IPS-NIHi11 (cell line): ENCODE measurements at regions not wholly inside any gene's neighbourhood (a gene's known extent, or its start where the extent isn't known, plus 50 kb on each side); places are given as distances from the start of the nearest gene placed in this dataset.

Experiments
- DNase-seq: peaks from one replicate; pipeline ENCODE4 v3.0.0; 2012; ENCODE audit warnings: mixed read lengths, low spot score

DNA sequence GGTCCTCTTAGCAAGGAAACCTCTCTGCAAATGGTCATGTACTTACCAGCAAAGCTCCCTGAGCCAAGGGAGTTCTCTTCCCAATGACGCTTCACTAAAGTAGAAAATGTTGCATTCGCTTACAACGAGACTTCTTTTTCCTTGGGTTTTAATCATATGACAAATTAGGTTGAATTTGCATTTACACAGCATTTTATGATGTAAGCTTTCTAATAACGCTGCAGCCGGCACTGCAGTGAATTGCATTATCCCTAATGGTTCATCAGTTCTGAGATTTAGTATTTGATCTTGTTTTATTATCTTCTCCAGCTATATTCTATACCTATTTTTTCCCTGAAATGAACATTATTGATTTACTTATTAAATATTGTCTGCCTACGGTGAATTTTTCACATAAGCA lies 339.3 kb upstream of the PFKP start:
- no peak for DNase-seq

DNA sequence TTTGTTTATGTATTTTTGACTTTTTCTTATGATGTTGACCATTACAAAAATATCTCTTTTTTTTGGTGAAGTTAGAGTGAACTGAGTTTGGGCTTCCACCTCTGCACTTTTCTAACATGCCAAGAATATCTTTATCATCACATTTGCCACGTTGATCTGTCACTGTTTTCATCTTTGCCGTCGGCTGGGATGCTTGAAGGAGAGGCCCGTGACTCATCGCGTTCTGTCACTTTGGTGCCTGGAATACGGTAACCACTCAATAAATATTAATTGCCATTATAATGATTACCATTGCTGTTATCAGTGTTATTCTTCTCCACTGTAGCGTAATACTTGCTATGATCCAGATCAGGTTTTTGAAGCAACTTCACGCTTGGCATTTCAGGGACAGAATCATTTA lies 350.8 kb upstream of the PFKP start:
- DNase-seq, result no peak

DNA sequence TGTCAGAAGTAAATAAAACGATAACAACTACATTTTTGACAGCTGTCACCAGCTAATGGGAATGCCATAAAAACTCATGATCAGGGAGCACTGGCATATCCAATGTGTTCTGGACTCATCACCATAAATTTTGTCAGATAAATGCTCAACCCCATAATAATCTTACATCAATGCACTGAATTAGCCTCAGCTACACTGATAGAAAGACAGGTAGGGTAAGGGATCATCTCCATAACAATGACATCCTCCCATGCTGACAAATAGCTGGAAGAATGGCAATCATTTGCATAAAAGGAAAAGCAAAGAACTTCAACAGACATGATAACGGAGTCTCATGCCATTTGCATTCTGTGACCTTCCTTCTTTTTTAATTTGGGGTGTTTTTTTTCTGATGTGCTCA lies 352.8 kb upstream of the PFKP start:
- peak; percentile 25 for DNase-seq

DNA sequence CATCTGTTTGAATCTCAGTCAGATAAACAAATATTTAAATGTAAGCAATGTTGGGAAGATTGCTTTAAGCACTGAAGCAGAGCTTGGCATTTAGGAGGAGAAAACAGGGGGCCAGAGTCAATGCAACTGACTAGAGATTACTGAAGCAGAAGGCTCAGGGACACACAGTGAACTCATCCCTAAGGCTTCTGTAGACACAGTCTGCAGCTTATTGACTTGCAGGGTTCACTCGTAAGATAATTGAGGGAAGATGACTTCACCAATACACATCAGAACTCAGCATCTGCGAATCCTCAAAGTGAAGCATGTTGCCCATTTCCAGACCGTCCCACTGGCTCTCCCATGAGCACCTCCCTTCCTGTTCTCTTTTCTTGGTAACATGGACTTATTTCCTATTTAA lies 363.4 kb upstream of the PFKP start:
- no peak for DNase-seq

DNA sequence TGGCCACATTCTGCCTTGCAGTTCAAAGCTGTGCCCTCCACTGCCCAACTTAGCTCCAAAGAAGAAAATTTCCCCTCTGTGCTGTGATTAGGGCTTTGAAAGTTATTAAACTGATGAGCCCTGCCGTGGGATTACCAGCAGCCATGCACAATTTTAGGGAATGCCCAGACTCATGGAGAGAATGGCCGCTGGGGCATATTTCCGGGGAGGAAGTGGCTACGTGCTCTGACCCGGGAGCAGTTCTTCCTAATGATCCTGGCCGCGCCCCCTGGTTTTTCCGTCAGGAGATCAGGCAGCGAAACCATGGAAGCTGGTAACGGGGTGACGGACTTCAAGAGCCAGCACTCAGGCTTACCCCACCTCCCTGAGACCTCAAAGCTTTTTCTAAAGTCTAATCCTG lies 365.5 kb upstream of the PFKP start:
- no peak for DNase-seq

DNA sequence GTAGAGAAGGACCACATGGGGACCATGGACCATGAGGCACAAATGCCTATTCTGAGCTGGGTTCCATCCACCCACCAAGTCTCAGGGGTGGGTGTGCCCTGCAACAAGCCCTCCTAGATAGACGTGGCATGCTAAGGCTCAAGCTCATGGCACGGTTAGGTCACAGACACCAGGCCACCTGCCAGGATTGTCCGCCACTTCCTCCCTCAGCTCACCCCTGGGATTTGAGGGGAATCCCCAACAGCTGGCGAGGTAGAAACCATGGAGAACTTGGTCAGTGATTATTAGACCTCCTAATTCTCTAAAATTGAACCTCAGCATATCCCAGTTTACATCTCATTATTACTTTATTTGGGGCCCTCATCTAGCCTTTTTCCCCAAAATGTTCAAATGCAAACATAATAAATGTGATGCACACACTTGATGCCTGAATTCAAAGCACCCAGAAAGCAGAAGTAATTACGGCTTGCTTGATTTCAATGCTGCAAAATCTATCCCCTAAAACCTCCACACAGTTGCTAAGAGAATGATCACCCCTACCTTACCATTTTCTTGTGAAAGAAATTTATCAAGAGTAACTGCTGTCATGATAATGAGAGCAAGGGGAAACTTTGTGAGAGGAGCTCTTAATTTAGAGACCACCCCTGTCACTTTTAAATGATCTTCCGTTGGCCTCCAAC lies 366.6 kb upstream of the PFKP start:
- no peak for DNase-seq

DNA sequence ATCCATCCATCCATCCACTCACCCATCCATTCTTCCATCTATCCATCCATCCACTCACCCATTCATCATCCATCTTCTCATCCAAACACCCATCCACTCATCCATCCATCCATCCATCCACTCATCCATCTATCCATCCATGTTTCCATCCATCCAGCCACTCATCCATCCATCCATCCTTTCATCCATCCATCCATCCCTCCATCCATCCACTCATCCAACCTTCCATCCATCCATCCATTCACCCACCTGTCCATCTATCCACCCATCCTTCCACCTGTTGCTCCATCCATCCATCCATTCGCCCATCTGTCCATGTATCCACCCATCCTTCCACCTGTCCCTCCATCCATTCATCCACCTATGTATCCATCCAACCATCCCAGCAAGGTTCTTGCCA lies 378.4 kb upstream of the PFKP start:
- no peak for DNase-seq

DNA sequence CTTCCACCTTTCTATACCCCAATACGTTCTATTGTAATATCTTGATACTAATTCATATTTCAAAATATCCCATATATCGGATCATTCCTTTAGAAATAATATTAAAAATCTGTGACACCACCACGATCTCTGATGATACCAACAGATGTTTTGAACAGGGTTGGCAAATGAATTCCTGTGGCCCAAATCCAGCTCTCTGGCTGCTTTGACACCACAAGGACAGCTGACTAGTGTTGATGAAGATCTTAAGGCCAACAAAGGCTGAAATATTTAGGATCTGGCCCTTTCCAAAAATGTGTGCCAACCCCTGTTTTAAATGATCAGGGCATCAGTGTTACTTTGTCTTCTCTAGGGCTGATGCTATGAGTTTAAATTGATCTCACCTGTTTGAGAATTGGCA lies 380.7 kb upstream of the PFKP start:
- no peak for DNase-seq

DNA sequence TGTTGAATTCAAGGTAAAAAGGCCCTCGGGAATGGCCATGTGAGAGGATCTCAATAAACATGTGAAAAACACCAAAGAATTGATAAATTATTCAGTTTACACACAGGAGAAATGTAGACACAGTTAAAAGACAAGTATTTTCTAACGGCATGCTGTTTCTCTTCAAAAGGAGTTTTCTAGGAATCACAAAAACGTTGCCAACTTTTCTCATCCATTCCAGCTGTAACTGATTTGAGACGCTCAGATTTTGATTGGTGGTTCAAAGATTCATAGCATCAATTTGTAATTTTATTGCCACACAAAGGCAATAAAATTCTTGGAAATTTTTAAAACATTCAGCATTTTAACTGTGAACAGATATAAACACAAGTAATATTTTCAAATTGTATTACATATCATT lies 384.9 kb upstream of the PFKP start:
- DNase-seq, result no peak

DNA sequence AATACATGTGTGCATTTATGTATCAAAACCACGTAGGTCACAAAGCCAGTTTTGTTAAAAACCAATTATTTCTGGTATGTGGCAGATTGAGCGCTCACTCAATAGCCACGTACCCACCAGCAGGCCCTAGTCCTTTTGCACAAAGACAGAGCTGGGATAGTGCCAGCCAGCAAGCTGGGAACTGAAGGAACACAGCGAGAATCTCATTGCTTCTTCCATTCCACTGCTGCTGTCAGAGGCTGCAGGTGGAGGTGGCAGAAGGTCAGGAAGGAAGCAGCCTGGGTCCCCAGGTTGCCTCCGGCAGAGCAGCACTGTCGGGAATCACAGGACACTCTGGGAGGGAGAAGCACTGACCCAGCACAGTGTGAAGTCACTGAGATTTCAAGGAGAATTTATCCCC lies 385.5 kb upstream of the PFKP start:
- no peak for DNase-seq

DNA sequence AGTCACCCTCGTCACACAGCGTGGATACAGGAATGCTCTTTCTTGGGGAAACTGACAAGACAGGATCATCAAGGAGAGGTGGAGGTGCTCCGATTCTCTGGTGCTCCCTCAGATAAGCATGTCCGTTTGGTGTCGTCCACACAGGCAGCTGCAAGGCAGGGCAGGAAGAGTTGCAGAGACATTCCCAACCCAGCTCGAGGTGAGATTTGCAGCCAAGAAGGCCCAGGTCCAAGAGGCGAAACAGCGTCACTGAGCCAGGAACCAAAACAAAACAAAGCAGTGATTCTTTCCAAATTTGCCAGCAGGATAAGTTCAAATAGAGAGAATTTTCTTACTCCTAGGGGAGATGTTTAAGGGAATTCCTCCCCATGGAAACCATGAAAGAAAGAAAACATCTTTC lies 386.5 kb upstream of the PFKP start:
- no peak for DNase-seq

DNA sequence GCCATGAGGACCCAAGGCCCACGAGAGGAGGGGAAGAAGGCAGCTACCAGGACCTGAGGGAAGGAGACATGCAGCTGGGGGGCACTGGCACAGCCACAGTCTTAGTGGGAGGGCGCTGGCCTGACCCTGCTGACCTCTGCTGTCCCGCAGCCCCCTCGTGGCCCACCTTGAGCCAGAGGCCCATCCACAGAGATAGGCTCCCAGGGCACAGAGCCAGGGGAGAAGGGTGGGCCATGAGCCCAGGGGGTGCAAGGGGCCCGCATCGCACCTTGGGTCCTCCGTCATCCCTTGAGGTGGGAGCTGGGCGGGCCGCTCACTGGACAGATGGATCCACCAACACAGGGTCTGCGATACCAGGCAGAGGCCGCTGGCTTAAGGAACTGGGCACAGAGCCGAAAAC lies 387.7 kb upstream of the PFKP start:
- DNase-seq, result no peak

DNA sequence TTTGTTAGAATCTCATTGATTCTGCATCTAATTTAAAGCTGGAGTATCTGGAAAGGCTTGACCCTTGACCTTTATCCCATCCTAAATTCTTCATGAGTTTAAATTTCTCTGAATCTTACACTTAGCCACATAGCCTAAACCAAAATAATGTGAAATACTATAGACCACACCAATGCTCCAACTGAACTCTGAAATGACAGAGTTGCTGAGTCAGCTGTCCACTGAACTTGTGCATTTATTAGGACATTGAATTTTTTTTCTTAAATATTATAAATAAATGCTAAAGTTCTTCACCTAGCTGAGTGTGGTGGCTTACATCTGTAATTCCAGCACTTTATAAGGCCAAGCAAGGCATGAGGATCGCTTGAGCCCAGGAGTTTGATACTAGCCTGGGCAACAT lies 390.9 kb upstream of the PFKP start:
- DNase-seq, result no peak

DNA sequence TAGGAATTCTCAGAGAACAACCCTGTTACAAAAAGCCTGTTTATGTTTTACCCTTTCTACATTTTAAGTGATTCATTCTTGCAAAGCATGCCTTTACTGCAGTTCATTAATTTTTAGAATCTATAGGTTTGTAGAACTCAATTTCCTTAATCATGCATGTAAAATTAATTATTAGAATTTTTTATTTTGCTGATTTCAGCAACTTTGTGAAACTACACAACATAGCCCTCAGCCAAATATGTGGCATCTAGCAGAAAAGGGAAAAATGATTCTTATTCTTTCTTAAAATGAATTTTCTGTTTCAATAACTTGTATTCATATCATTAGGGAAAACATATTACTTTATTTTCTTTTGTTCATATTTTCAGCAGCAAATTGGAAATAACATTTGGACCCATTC lies 392.9 kb upstream of the PFKP start:
- no peak for DNase-seq

DNA sequence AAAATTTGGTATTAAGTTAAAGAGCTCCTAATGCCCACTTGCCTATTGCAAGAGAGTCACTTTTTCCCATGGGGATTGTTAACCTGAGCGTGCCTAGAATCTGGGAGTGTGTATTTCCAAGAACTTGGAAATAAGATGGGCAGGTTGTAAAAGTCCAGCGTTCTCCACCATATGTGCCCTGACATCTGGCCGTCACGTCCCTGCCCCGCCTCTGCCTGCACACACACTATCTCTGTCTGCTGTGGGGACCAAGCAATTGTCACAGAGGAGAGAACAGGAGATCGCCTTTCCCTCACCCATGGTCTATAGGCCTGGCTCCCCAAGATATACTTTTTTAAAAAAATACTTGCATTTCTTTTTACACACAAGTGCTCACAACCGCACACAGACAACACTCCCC lies 396.5 kb upstream of the PFKP start:
- DNase-seq, result no peak

DNA sequence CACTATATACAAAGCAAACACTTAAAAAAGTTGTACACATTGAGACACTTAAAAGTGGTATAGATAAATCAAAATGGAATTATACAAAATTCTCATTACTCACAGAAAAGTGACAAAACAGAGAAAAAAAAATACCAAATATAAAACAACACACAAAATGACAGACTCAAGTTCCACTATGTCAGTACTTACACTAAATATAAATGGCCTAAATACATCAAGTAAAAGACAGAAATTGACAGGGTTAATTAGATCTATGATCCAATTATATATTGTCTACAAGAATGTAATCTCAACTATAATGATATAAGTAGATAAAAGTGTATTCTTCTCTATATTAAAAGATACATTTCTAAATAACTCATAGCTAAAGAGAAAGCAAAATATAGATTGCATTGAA lies 401.6 kb upstream of the PFKP start:
- no peak for DNase-seq

DNA sequence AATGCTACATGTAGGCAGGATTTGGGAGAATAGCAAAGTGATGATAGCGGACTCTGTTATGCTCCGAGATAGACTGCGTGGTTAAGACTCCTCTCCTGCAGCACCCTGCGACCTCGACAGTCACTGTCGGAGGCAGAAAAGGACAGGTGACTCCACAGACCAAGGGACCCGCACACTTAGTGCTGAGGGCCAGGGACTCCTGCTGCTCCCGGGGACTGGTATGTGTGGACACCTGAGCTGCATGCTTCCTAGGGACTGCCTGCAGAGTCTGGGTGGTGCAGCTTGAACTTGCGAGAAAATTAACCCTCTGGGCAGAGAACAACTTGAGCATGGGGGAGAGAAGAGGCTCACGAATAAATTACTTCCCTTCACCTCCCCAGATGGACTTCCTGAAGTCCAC lies 407.1 kb upstream of the PFKP start:
- DNase-seq, result no peak

DNA sequence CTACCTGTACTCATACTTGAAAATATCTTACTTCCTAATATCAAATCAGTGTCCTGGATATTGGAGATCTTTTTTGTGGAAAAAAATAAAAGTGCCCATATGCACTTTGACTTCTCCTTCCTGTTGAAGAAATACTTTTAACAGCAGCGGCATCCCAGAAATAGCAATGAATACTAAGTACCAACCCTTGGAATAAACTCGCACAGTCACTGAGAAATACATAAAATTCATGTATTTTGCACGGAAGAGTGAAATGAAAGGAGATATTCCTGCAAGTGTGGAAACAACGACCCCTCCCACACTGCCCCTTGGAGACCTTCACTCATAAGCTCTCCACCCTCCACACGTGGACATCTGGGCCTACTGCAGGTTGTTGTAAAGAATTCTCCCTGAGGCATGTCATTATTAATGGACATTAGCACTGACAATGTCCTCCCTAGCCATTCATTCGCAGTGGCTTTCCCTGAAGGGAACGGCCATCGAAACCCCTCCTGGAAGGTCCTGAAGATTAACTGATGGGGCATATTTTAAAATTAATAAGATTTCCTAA lies 407.6 kb upstream of the PFKP start:
- DNase-seq, result no peak

DNA sequence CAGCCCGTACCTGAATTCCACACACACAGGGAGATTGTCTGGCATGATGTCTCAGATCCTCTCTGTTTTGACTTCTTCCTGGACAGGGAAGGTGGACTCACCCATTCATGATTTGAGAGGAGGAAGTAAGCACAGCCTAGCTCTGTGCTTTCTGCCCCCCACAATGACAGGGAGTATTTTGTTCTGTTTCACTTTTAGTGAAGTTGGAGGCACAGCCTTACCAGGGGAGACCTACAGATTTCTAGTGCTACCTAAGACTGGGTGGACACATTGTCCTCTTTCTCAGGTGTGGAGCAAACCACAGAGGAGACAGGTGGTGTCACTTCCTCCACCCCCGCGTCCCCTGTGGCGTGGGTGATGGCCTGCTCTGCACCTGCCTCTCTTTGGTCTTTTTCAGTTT lies 408.6 kb upstream of the PFKP start:
- no peak for DNase-seq

DNA sequence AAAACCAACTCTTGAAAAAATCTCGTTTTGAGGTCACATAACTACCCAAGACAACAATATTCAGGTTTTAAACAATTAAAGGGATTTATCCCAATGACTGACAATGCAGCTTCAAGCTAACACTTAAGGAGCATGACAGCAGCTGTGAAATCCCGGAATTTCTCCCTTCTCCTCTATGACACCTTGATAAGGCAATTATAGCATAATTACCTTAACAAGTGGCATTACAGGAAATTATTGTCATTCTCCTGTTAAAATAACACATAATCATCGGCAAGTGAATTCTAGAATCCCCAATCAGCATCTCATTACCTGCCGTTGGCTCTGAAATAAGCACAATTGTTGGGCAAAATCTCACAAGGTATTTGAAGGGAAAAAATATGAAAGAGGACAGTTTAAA lies 417.0 kb upstream of the PFKP start:
- no peak for DNase-seq

DNA sequence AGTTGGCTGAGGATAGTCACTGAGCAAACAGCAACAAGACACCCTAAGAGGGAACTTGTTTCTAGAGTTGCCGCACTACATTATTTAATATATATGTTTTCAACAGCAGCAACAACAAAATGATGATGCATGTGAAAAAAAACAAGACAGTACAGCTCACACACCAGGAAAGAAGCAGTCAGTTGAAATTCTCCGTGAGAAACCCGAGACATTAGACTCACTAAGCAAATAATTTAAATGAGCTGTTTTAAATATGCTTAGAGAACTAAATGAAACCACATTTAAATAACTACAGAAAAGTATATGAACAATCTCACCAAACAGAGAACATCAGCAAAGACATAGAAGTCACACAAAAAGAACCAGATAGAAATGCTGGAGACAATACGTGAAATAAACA lies 426.3 kb upstream of the PFKP start:
- no peak for DNase-seq

DNA sequence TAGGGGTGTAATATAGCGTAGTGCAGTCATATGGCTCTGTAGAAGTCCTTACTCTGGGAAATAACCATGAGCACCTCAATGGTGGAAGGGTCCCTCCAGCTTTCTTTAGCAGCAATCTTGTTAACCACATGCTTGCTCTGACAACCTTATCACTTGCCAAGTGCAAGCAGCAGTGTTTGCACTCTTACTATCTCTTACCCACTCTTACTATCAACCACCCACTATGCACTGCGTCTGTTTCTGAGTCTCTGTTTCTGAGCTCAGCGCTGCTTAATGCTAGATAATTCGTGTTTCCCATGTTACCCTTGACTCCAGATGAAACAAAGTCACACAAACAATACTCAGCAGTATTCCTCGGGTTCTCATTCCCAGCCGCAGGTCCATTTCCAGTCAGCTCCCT lies 433.7 kb upstream of the PFKP start:
- no peak for DNase-seq

DNA sequence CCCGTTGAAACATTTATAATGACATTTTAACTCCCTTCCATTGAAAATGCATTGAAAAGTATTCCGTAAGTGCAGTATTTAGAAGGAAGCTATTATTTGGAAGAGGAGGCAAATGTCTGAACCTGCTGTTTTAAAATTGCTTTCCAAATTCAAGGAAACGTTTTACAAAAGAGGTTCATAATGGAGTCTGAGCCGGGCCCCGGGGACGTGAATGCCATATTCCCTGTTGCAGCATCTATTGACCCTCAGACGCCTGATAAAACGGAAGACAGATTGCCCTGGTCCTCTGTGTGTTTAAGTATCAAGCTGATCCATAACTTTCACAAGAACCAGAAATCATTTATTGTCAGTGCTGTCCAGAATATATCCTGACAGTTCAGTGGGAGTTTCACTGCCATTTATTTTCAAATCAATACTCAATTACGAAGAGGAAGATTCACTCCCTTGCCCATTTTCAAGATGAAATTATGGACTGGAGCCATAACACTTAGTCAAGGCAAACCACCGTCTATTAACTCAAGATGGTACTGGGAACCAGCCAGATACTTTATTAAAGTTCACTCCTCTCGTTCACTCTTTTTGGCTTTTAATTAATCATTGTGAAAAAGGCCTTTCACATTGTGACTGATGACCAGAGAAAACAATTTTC lies 435.7 kb upstream of the PFKP start:
- DNase-seq, result no peak

DNA sequence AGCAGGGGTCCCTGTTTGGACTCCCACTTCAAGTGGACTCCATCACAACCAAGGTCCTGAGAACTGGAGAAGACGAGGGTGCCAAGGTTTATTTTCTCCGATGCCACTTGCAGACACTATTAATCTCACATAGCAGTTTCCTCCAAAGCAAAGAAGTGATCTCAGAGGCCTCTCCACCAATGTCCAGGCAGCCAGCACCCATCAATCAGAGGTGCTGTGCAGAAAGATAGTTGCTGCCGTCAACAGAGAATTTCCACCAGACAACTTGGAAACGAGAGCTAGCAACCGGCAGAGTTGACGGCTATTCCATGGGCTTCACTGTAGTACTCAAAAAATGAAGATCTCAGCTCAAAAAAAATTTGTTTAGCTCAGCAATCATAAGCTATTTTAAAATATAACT lies 438.6 kb upstream of the PFKP start:
- DNase-seq, result no peak
